ENCODE measurements at regions not wholly inside any gene's neighbourhood (a gene's known extent, or its start where the extent isn't known, plus 50 kb on each side); places are given as distances from the start of the nearest gene placed in this dataset.

DNA sequence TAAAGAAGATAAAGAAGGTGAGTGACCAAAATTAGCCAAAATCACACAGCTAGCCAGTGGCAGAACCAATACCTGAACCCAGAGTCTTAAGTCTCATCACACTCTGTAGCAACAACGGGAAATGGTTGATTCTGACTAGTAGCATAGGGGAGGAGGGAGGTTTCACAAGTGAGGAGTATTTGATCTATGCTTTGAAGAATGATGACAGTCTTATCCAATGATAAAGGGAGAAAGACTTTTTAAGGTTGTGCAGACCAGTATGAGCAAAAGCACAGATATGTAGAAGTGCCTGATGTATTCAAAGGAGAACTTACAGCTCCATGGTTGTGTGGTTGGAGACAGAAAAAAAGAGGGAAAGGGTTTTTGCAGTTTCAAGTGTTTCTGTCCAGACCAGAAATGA, 50.7 kb upstream of the LINC00305 start (continued):
- TF ChIP-seq, protein P1, sequence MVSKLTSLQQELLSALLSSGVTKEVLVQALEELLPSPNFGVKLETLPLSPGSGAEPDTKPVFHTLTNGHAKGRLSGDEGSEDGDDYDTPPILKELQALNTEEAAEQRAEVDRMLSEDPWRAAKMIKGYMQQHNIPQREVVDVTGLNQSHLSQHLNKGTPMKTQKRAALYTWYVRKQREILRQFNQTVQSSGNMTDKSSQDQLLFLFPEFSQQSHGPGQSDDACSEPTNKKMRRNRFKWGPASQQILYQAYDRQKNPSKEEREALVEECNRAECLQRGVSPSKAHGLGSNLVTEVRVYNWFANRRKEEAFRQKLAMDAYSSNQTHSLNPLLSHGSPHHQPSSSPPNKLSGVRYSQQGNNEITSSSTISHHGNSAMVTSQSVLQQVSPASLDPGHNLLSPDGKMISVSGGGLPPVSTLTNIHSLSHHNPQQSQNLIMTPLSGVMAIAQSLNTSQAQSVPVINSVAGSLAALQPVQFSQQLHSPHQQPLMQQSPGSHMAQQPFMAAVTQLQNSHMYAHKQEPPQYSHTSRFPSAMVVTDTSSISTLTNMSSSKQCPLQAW (CRISPR knock-in tag; IDR thresholded peaks at IDR 0.05) = no peak
- no peak for TF ChIP-seq GLI4 (CRISPR knock-in tag; IDR thresholded peaks at IDR 0.05; ENCODE audit: borderline replicate concordance)
- TF ChIP-seq, protein P2, sequence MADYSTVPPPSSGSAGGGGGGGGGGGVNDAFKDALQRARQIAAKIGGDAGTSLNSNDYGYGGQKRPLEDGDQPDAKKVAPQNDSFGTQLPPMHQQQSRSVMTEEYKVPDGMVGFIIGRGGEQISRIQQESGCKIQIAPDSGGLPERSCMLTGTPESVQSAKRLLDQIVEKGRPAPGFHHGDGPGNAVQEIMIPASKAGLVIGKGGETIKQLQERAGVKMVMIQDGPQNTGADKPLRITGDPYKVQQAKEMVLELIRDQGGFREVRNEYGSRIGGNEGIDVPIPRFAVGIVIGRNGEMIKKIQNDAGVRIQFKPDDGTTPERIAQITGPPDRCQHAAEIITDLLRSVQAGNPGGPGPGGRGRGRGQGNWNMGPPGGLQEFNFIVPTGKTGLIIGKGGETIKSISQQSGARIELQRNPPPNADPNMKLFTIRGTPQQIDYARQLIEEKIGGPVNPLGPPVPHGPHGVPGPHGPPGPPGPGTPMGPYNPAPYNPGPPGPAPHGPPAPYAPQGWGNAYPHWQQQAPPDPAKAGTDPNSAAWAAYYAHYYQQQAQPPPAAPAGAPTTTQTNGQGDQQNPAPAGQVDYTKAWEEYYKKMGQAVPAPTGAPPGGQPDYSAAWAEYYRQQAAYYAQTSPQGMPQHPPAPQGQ (CRISPR knock-in tag; IDR thresholded peaks at IDR 0.05; ENCODE audit: borderline replicate concordance) = no peak

Small RNAs in the stretch of these regions (small RNA-seq; reads per million reads assigned to genes)
- 0 reads per million in 3 experiments for gene AC027506.1 (ENCODE audit: insufficient read depth in 2 of 3, insufficient read length in 3 of 3, low read depth in 2 of 3, low replicate concordance in 1 of 3)
